H1 (cell line): ENCODE measurements at regions not wholly inside any gene's neighbourhood (a gene's known extent, or its start where the extent isn't known, plus 50 kb on each side); places are given as distances from the start of the nearest gene placed in this dataset.

ENCODE experiments used
- CTCF ChIA-PET: fragments of 300-600 bp; sonication (Branson Sonifier 250); formaldehyde crosslinking; loops from one replicate; lab custom pipeline; 2021; ENCODE audit not compliant: partially characterized antibody; lab: Charles Lee
- POLR2A ChIA-PET: fragments of 300-600 bp; sonication (Branson Sonifier 250); formaldehyde crosslinking; loops from one replicate; lab custom pipeline; 2021; ENCODE audit warnings: inconsistent platforms; ENCODE audit not compliant: partially characterized antibody; lab: Charles Lee
- DNase-seq, 2 experiments: peaks; one replicate each; pipeline versions ENCODE4 v3.0.0 to v3.0.0-alpha.2; 2010 to 2022; ENCODE audit warnings: low spot score in 2 of 2, low read depth in 1 of 2, mixed read lengths in 1 of 2
- FAIRE-seq: peaks from 2 replicates; lab custom pipeline; 2011; peaks lifted over from hg19 to GRCh38; lab: Jason Lieb, UNC
- H2AFZ ChIP-seq: 2 replicates; pipeline ENCODE4 v1.8.1; 2012; ENCODE audit warnings: low read length, inconsistent platforms
- H2AK5ac ChIP-seq: 2 replicates; pipeline ENCODE4 v1.6.1; 2013; ENCODE audit warnings: low read depth, low read length
- H2BK120ac ChIP-seq: replicated peaks from 2 replicates; pipeline ENCODE3; 2013; ENCODE audit warnings: low read depth, low read length, inconsistent platforms
- H2BK12ac ChIP-seq: 2 replicates; pipeline ENCODE4 v1.6.1; 2013; ENCODE audit warnings: low read depth, low read length
- H2BK15ac ChIP-seq: 2 replicates; pipeline ENCODE4 v1.6.1; 2013; ENCODE audit warnings: low read length
- H2BK20ac ChIP-seq: 2 replicates; pipeline ENCODE4 v1.6.1; 2013; ENCODE audit warnings: low read length
- H2BK5ac ChIP-seq: 2 replicates; pipeline ENCODE4 v1.6.1; 2013; ENCODE audit warnings: low read depth, low read length
- H3K14ac ChIP-seq: 2 replicates; pipeline ENCODE4 v1.6.1; 2013; ENCODE audit warnings: inconsistent platforms; ENCODE audit not compliant: insufficient read length
- H3K18ac ChIP-seq: 2 replicates; pipeline ENCODE4 v1.6.1; 2013; ENCODE audit warnings: low read length; ENCODE audit errors: extremely low read depth
- H3K23ac ChIP-seq: 2 replicates; pipeline ENCODE4 v1.6.1; 2013; ENCODE audit warnings: inconsistent platforms; ENCODE audit not compliant: insufficient read length
- H3K23me2 ChIP-seq: 2 replicates; pipeline ENCODE4 v1.6.1; 2013; ENCODE audit warnings: low read depth, low read length
- H3K27ac ChIP-seq: 2 replicates; pipeline ENCODE4 v1.6.1; 2011; ENCODE audit warnings: low read depth, low read length, inconsistent platforms
- H3K27me3 ChIP-seq, 4 experiments: replicated peaks in 1 of 4; 1 replicate in 1 of 4; 2 replicates in 3 of 4; pipeline versions ENCODE4 v1.6.1 to v1.8.1; 2011 to 2013; ENCODE audit warnings: low read length in 3 of 4, mild to moderate bottlenecking in 3 of 4, inconsistent platforms in 2 of 4, mixed read lengths in 2 of 4, moderate library complexity in 1 of 4; ENCODE audit not compliant: control insufficient read depth in 3 of 4, insufficient read depth in 3 of 4; ENCODE audit errors: extremely low read depth in 1 of 4
- H3K36me3 ChIP-seq, 4 experiments: 2 replicates each; pipeline versions ENCODE4 v1.6.1 to v1.8.1; 2011 to 2013; ENCODE audit warnings: mild to moderate bottlenecking in 4 of 4, low read length in 3 of 4, moderate library complexity in 2 of 4, control low read depth in 1 of 4, inconsistent platforms in 1 of 4; ENCODE audit not compliant: insufficient read depth in 4 of 4, control insufficient read depth in 2 of 4
- H3K4ac ChIP-seq: replicated peaks from 2 replicates; pipeline ENCODE3; 2013; ENCODE audit warnings: low read length, low read depth, mixed read lengths, inconsistent platforms; ENCODE audit not compliant: insufficient read length
- H3K4me1 ChIP-seq, 4 experiments: replicated peaks in 1 of 4; 1 replicate in 1 of 4; 2 replicates in 3 of 4; pipeline versions ENCODE4 v1.6.1 to v1.8.1; 2011 to 2013; ENCODE audit warnings: low read length in 3 of 4, inconsistent platforms in 2 of 4, mixed read lengths in 1 of 4; ENCODE audit not compliant: insufficient read depth in 4 of 4, control insufficient read depth in 3 of 4
- H3K4me2 ChIP-seq, 2 experiments: 2 replicates each; pipeline versions ENCODE4 v1.6.1 to v1.8.1; 2011 to 2013; ENCODE audit warnings: low read depth in 2 of 2, low read length in 2 of 2, control low read depth in 1 of 2, inconsistent platforms in 1 of 2, mild to moderate bottlenecking in 1 of 2; ENCODE audit not compliant: insufficient read depth in 1 of 2
- H3K4me3 ChIP-seq, 4 experiments: fragments of 200-600, 300-600 bp in 1 of 4; sonication (generic), shearing (Covaris generic), sonication (Bioruptor Twin) in 1 of 4; 2 replicates each; pipeline versions ENCODE4 v1.5.1 to v1.8.1; 2011 to 2016; ENCODE audit warnings: low read length in 4 of 4, low read depth in 3 of 4, control low read depth in 2 of 4, inconsistent platforms in 2 of 4, mild to moderate bottlenecking in 2 of 4, mixed read lengths in 1 of 4, moderate library complexity in 1 of 4; ENCODE audit not compliant: insufficient read depth in 2 of 4; ENCODE audit errors: extremely low read depth in 1 of 4
- H3K56ac ChIP-seq: replicated peaks from 2 replicates; pipeline ENCODE3; 2013; ENCODE audit warnings: low read depth, mild to moderate bottlenecking, mixed read lengths, low read length, inconsistent platforms; ENCODE audit not compliant: insufficient read length
- H3K79me1 ChIP-seq: 2 replicates; pipeline ENCODE4 v1.6.1; 2013; ENCODE audit warnings: low read depth, low read length, control low read depth
- H3K79me2 ChIP-seq, 2 experiments: 2 replicates each; pipeline versions ENCODE4 v1.6.1 to v1.8.1; 2012 to 2013; ENCODE audit warnings: low read length in 2 of 2, mild to moderate bottlenecking in 2 of 2, inconsistent platforms in 1 of 2; ENCODE audit not compliant: insufficient read depth in 2 of 2, control insufficient read depth in 1 of 2
- H3K9ac ChIP-seq, 4 experiments: replicated peaks in 1 of 4; 1 replicate in 1 of 4; 2 replicates in 3 of 4; pipeline versions ENCODE4 v1.6.1 to v1.8.1; 2011 to 2013; ENCODE audit warnings: low read depth in 3 of 4, low read length in 3 of 4, control low read depth in 2 of 4, mild to moderate bottlenecking in 2 of 4, moderate library complexity in 2 of 4, inconsistent platforms in 1 of 4; ENCODE audit errors: extremely low read depth in 1 of 4
- H3K9me3 ChIP-seq, 2 experiments: 2 replicates each; pipeline versions ENCODE4 v1.6.1 to v1.8.1; 2012 to 2013; ENCODE audit warnings: mild to moderate bottlenecking in 2 of 2, moderate library complexity in 2 of 2, control low read depth in 1 of 2, inconsistent platforms in 1 of 2, low read depth in 1 of 2, low read length in 1 of 2, mixed read lengths in 1 of 2; ENCODE audit not compliant: insufficient read depth in 2 of 2
- H4K20me1 ChIP-seq, 2 experiments: replicated peaks in 1 of 2; 2 replicates each; pipeline versions ENCODE3 to v1.8.1; 2011 to 2013; ENCODE audit warnings: inconsistent platforms in 2 of 2, low read length in 2 of 2, mild to moderate bottlenecking in 1 of 2; ENCODE audit not compliant: insufficient read depth in 2 of 2, control insufficient read depth in 1 of 2
- H4K5ac ChIP-seq: 2 replicates; pipeline ENCODE4 v1.6.1; 2013; ENCODE audit warnings: low read length, low read depth, mixed read lengths, inconsistent platforms; ENCODE audit not compliant: insufficient read length
- H4K8ac ChIP-seq: 2 replicates; pipeline ENCODE4 v1.8.0; 2013; ENCODE audit warnings: mild to moderate bottlenecking, moderate library complexity, low read length, inconsistent platforms; ENCODE audit not compliant: insufficient read depth; ENCODE audit errors: extremely low read depth
- H4K91ac ChIP-seq: replicated peaks from 2 replicates; pipeline ENCODE3; 2013; ENCODE audit warnings: low read length, mixed read lengths, inconsistent platforms; ENCODE audit not compliant: insufficient read length
- ZNF274 ChIP-seq: IDR thresholded peaks from 2 replicates; pipeline ENCODE4 v1.7.0; 2012; ENCODE audit warnings: low read length, borderline replicate concordance; ENCODE audit errors: extremely low read depth
- WGBS, 2 experiments: shearing (Covaris generic) in 1 of 2; methylation state at CpG; one replicate each; pipeline versions ENCODE4 v1.1.6 to v1.1.7; 2013 to 2015; ENCODE audit warnings: low lambda C conversion rate in 2 of 2, mixed read lengths in 2 of 2, inconsistent platforms in 1 of 2, low coverage in 1 of 2, missing lambda C conversion rate in 1 of 2; ENCODE audit not compliant: insufficient replicate concordance in 2 of 2, insufficient coverage in 1 of 2, insufficient read length in 1 of 2; ENCODE audit errors: extremely low coverage in 1 of 2, missing lambda C conversion rate in 1 of 2; 5-methylcytosine and 5-hydroxymethylcytosine counted together
- TF ChIP-seq, protein P1 (sequence below): IDR thresholded peaks from 2 replicates; pipeline ENCODE4 v1.6.1; 2012; ENCODE audit warnings: inconsistent platforms

DNA sequence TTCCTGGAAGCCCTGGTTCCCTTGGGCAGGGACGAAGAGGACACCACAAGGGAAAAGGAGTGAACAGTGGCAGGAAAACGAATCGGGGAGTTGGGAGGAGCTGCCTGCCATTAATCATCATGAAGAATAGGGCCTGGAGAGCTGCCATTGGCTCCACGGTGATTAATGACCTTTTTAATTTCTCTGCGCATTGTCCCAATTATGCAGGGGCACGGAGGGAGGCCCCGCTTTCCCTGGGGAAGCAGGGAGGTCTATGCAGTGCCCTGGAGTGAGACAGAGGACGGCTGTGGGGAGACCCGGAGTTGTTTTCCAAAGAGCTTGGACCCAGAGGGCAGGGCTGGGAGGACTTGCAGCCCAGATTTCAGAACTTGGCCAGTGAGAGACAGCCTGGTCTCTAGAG lies 338.9 kb upstream of the C16orf82 start:
- Histone ChIP-seq H2BK12ac (no peak overlapping the region), H3K4me2 (no peak overlapping the region), H4K91ac (no peak overlapping the region), H3K4me1 (no peaks in the 10 kb centered on the region), H3K4ac (no peak overlapping the region), H4K8ac (no peak overlapping the region)
- no peak for TF ChIP-seq ZNF274
- TF ChIP-seq, protein P1, sequence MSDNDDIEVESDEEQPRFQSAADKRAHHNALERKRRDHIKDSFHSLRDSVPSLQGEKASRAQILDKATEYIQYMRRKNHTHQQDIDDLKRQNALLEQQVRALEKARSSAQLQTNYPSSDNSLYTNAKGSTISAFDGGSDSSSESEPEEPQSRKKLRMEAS = no peak
- TF ChIP-seq, all 59 proteins: peak for 0
- Histone ChIP-seq H3K79me2 (no peaks in the 10 kb centered on the region), H3K23ac (no peak overlapping the region), H2AK5ac (no peak overlapping the region), H2BK120ac (no peak overlapping the region), H4K5ac (no peak overlapping the region), H3K9ac (no peak overlapping the region), H3K4me3 (no peak overlapping the region), H2BK5ac (no peak overlapping the region), H4K20me1 (no peaks in the 10 kb centered on the region), H3K36me3 (no peaks in the 10 kb centered on the region), H3K14ac (no peak overlapping the region), H3K56ac (no peak overlapping the region), H2BK20ac (no peak overlapping the region), H3K9me3 (no peaks in the 10 kb centered on the region), H3K18ac (no peak overlapping the region), H3K27ac (no peak overlapping the region), H3K79me1 (no peaks in the 10 kb centered on the region), H2AFZ (no peak overlapping the region), H3K23me2 (no peaks in the 10 kb centered on the region), H3K27me3 (no peaks in the 10 kb centered on the region), H2BK15ac (no peak overlapping the region)
- ChIA-PET CTCF (interaction anchor here (0.6 to 1.6 kb wide), 3 partner anchors 24 to 382 kb away, joined by 3 to 5 read pairs (median 3); no protein-coding TSS in a partner anchor), POLR2A (no interaction called here)
- 78% methylated on average over 7 of the region's 9 CpGs; no CpG with 5 or more reads in 1 of the 2 experiments for WGBS, 2 experiments
- DNase-seq (no peak), FAIRE-seq (no peak)
